ENCODE measurements at regions not wholly inside any gene's neighbourhood (a gene's known extent, or its start where the extent isn't known, plus 50 kb on each side); places are given as distances from the start of the nearest gene placed in this dataset.

GRCh38 chr6:14966906-14967711 lies 278.8 kb upstream of the JARID2 start:
- TF ChIP-seq JUND (IDR thresholded peaks at IDR 0.05; ENCODE audit: low read depth), result no peak
- in situ Hi-C loops (cut with HindIII; ENCODE audit: low pct_unique_long_range_greater_than_20kb, low sequenced_read_pairs), result no loop called here
- DNase-seq (ENCODE audit: low read depth in 1 of 2, low spot score in 1 of 2), result no peak

- in situ Hi-C loops (cut with HindIII; ENCODE audit: low pct_unique_long_range_greater_than_20kb, low sequenced_read_pairs), result no loop called here
- DNase-seq (ENCODE audit: low read depth in 1 of 2, low spot score in 1 of 2), result no peak
- TF ChIP-seq JUND (IDR thresholded peaks at IDR 0.05; ENCODE audit: low read depth), result no peak
These were observed 277.7 kb upstream of the JARID2 start for GRCh38 chr6:14968056-14968637.

- DNase-seq (ENCODE audit: low read depth in 1 of 2, low spot score in 1 of 2), result no peak
- in situ Hi-C loops (cut with HindIII; ENCODE audit: low pct_unique_long_range_greater_than_20kb, low sequenced_read_pairs), result no loop called here
- TF ChIP-seq JUND (IDR thresholded peaks at IDR 0.05; ENCODE audit: low read depth), result no peak
These were observed 276.7 kb upstream of the JARID2 start for GRCh38 chr6:14969126-14969525.

GRCh38 chr6:14972379-14973067 lies 273.3 kb upstream of the JARID2 start:
- no peak for TF ChIP-seq JUND (IDR thresholded peaks at IDR 0.05; ENCODE audit: low read depth)
- in situ Hi-C loops (cut with HindIII; ENCODE audit: low pct_unique_long_range_greater_than_20kb, low sequenced_read_pairs), result no loop called here
- DNase-seq (ENCODE audit: low read depth in 1 of 2, low spot score in 1 of 2), result no peak

- in situ Hi-C loops (cut with HindIII; ENCODE audit: low pct_unique_long_range_greater_than_20kb, low sequenced_read_pairs), result no loop called here
- DNase-seq (ENCODE audit: low read depth in 1 of 2, low spot score in 1 of 2), result no peak
- TF ChIP-seq JUND (IDR thresholded peaks at IDR 0.05; ENCODE audit: low read depth), result no peak
These were observed 271.5 kb upstream of the JARID2 start for GRCh38 chr6:14974372-14974771.

GRCh38 chr6:14974792-14975470 lies 270.9 kb upstream of the JARID2 start:
- DNase-seq (ENCODE audit: low read depth in 1 of 2, low spot score in 1 of 2), result no peak
- in situ Hi-C loops (cut with HindIII; ENCODE audit: low pct_unique_long_range_greater_than_20kb, low sequenced_read_pairs), result no loop called here
- no peak for TF ChIP-seq JUND (IDR thresholded peaks at IDR 0.05; ENCODE audit: low read depth)

- in situ Hi-C loops (cut with HindIII; ENCODE audit: low pct_unique_long_range_greater_than_20kb, low sequenced_read_pairs), result no loop called here
- TF ChIP-seq JUND (IDR thresholded peaks at IDR 0.05; ENCODE audit: low read depth), result no peak
- DNase-seq (ENCODE audit: low read depth in 1 of 2, low spot score in 1 of 2), result no peak
These were observed 270.4 kb upstream of the JARID2 start for GRCh38 chr6:14975471-14975817.

- TF ChIP-seq JUND (IDR thresholded peaks at IDR 0.05; ENCODE audit: low read depth), result no peak
- DNase-seq (ENCODE audit: low read depth in 1 of 2, low spot score in 1 of 2), result no peak
- in situ Hi-C loops (cut with HindIII; ENCODE audit: low pct_unique_long_range_greater_than_20kb, low sequenced_read_pairs), result no loop called here
These were observed 268.0 kb upstream of the JARID2 start for GRCh38 chr6:14977747-14978382.

GRCh38 chr6:14981960-14982359 lies 263.9 kb upstream of the JARID2 start:
- in situ Hi-C loops (cut with HindIII; ENCODE audit: low pct_unique_long_range_greater_than_20kb, low sequenced_read_pairs), result no loop called here
- DNase-seq (ENCODE audit: low read depth in 1 of 2, low spot score in 1 of 2), result no peak
- TF ChIP-seq JUND (IDR thresholded peaks at IDR 0.05; ENCODE audit: low read depth), result no peak

- TF ChIP-seq JUND (IDR thresholded peaks at IDR 0.05; ENCODE audit: low read depth), result no peak
- in situ Hi-C loops (cut with HindIII; ENCODE audit: low pct_unique_long_range_greater_than_20kb, low sequenced_read_pairs), result no loop called here
- DNase-seq (ENCODE audit: low read depth in 1 of 2, low spot score in 1 of 2), result no peak
These were observed 262.0 kb upstream of the JARID2 start for GRCh38 chr6:14983599-14984518.

GRCh38 chr6:14984519-14984853 lies 261.4 kb upstream of the JARID2 start:
- no peak for TF ChIP-seq JUND (IDR thresholded peaks at IDR 0.05; ENCODE audit: low read depth)
- in situ Hi-C loops (cut with HindIII; ENCODE audit: low pct_unique_long_range_greater_than_20kb, low sequenced_read_pairs), result no loop called here
- DNase-seq (ENCODE audit: low read depth in 1 of 2, low spot score in 1 of 2), result peak in 1 of 2 experiments; percentile 60
